CD14-positive monocyte (primary cell): ENCODE measurements at regions not wholly inside any gene's neighbourhood (a gene's known extent, or its start where the extent isn't known, plus 50 kb on each side); places are given as distances from the start of the nearest gene placed in this dataset.
A peak's percentile ranks its signal among the peaks of the same experiment; 100 is the strongest.

Source experiments
- DNase-seq, 3 donors: peaks; one replicate each; pipeline ENCODE4 v3.0.0-alpha.2; 2011 to 2022
- H2AFZ ChIP-seq: 2 replicates; pipeline ENCODE4 v1.6.0; 2012; ENCODE audit warnings: mild to moderate bottlenecking, low read depth, low read length, inconsistent platforms; ENCODE audit not compliant: insufficient read depth, poor library complexity, severe bottlenecking
- H3K27ac ChIP-seq, 2 donors: 1 replicate in 1 of 2; 2 replicates in 1 of 2; pipeline ENCODE4 v1.5.1; 2012 to 2013; ENCODE audit warnings: low read length in 2 of 2, control low read depth in 1 of 2, inconsistent platforms in 1 of 2, low read depth in 1 of 2, mild to moderate bottlenecking in 1 of 2
- H3K27me3 ChIP-seq, 2 donors: one replicate each; pipeline versions ENCODE4 v1.6.0 to v1.6.1; 2011 to 2013; ENCODE audit warnings: low read length in 2 of 2; ENCODE audit not compliant: control insufficient read depth in 2 of 2, insufficient read depth in 2 of 2
- H3K36me3 ChIP-seq, 2 donors: replicated peaks in 1 of 2; 1 replicate in 1 of 2; 2 replicates in 1 of 2; pipeline versions ENCODE4 v1.5.1 to v1.6.1; 2012 to 2013; ENCODE audit warnings: low read length in 2 of 2, control low read depth in 1 of 2, inconsistent platforms in 1 of 2, mild to moderate bottlenecking in 1 of 2; ENCODE audit not compliant: insufficient read depth in 2 of 2, control insufficient read depth in 1 of 2
- H3K4me1 ChIP-seq, 2 donors: 1 replicate in 1 of 2; 2 replicates in 1 of 2; pipeline versions ENCODE4 v1.5.1 to v1.6.1; 2012 to 2013; ENCODE audit warnings: low read length in 2 of 2, control low read depth in 1 of 2, inconsistent platforms in 1 of 2, mild to moderate bottlenecking in 1 of 2, moderate library complexity in 1 of 2; ENCODE audit not compliant: insufficient read depth in 2 of 2, control insufficient read depth in 1 of 2
- H3K4me2 ChIP-seq: replicated peaks from 2 replicates; pipeline ENCODE3; 2012; ENCODE audit warnings: low read length, moderate library complexity, mild to moderate bottlenecking; ENCODE audit not compliant: poor library complexity, severe bottlenecking; ENCODE audit errors: extremely low read depth
- H3K4me3 ChIP-seq, 3 experiments: fragments of 200-600 bp in 1 of 3; sonication (generic) in 1 of 3; replicated peaks in 1 of 3; 1 replicate in 2 of 3; 2 replicates in 1 of 3; pipeline ENCODE4 v1.5.1; 2011 to 2013; ENCODE audit warnings: low read length in 3 of 3, mild to moderate bottlenecking in 3 of 3, control low read depth in 2 of 3, low read depth in 2 of 3, inconsistent platforms in 1 of 3, moderate library complexity in 1 of 3
- H3K79me2 ChIP-seq: 2 replicates; pipeline ENCODE4 v1.6.0; 2012; ENCODE audit warnings: mild to moderate bottlenecking, control low read depth, inconsistent platforms, low read length, moderate library complexity; ENCODE audit not compliant: insufficient read depth
- H3K9ac ChIP-seq: 2 replicates; pipeline ENCODE4 v1.6.0; 2017; ENCODE audit warnings: low read length, mild to moderate bottlenecking; ENCODE audit not compliant: insufficient read depth, poor library complexity, severe bottlenecking
- H3K9me3 ChIP-seq, 2 donors: replicated peaks in 1 of 2; 1 replicate in 1 of 2; 2 replicates in 1 of 2; pipeline versions ENCODE4 v1.5.1 to v1.6.1; 2012 to 2013; ENCODE audit warnings: low read length in 2 of 2, control low read depth in 1 of 2; ENCODE audit not compliant: control insufficient read depth in 1 of 2, insufficient read depth in 1 of 2
- H4K20me1 ChIP-seq: 2 replicates; pipeline ENCODE4 v1.6.0; 2012; ENCODE audit warnings: mild to moderate bottlenecking, low read length, control low read depth, moderate library complexity; ENCODE audit not compliant: insufficient read depth
- H3K27ac Mint-ChIP-seq, 7 donors: one replicate each; pipeline ENCODE4 v1.8.0; 2020; ENCODE audit warnings: mild to moderate bottlenecking in 7 of 7, mixed read lengths in 7 of 7, moderate library complexity in 6 of 7, inconsistent platforms in 2 of 7
- H3K27me3 Mint-ChIP-seq, 3 donors: one replicate each; pipeline ENCODE4 v1.8.0; 2021 to 2022; ENCODE audit warnings: low read depth in 3 of 3, mild to moderate bottlenecking in 3 of 3, mixed read lengths in 3 of 3, moderate library complexity in 3 of 3, inconsistent platforms in 1 of 3
- H3K36me3 Mint-ChIP-seq, 2 donors: one replicate each; pipeline ENCODE4 v1.8.0; 2020; ENCODE audit warnings: mixed read lengths in 2 of 2, inconsistent platforms in 1 of 2, mild to moderate bottlenecking in 1 of 2
- H3K4me1 Mint-ChIP-seq: one replicate; pipeline ENCODE4 v1.8.0; 2020; ENCODE audit warnings: mild to moderate bottlenecking, mixed read lengths
- H3K4me3 Mint-ChIP-seq, 2 donors: one replicate each; pipeline ENCODE4 v1.8.0; 2020; ENCODE audit warnings: mild to moderate bottlenecking in 2 of 2, mixed read lengths in 2 of 2, moderate library complexity in 1 of 2
- H3K9me3 Mint-ChIP-seq, 7 donors: one replicate each; pipeline ENCODE4 v1.8.0; 2020 to 2022; ENCODE audit warnings: mixed read lengths in 7 of 7, mild to moderate bottlenecking in 6 of 7, moderate library complexity in 6 of 7, inconsistent platforms in 2 of 7
- CTCF ChIP-seq: fragments of 200-600 bp; IDR thresholded peaks from one replicate; pipeline ENCODE4 v1.8.0; 2022; ENCODE audit warnings: antibody characterized with exemption, mild to moderate bottlenecking
- WGBS: methylation state at CpG from one replicate; pipeline ENCODE4 v1.1.5; 2013; ENCODE audit warnings: missing lambda C conversion rate; ENCODE audit not compliant: insufficient coverage; 5-methylcytosine and 5-hydroxymethylcytosine counted together
- intact Hi-C, 2 donors: fragments of 100-400 bp; cut with micrococcal nuclease; formaldehyde crosslinking; loops; one replicate each; pipeline versions ENCODE4 v1.15.0 to v1.15.1; 2023

- Mint-ChIP-seq H3K27me3 (peaks cover 10 to 21% (median 21%) of the 10 kb centered on the region in 3 donors), H3K9me3 (peaks cover 0 to 5% (median 0%) of the 10 kb centered on the region in 7 donors), H3K4me3 (peak overlapping the region; percentile 91 to 97), H3K27ac (peak overlapping the region in 3 of 7 donors; percentile 36 to 90 (median 84)), H3K36me3 (no peaks in the 10 kb centered on the region), H3K4me1 (peaks cover 16% of the 10 kb centered on the region)
- no peak for TF ChIP-seq CTCF
- peak overlapping the region; percentile 80 for H2AFZ ChIP-seq
- peak overlapping the region; percentile 89 for H3K4me2 ChIP-seq
- peak overlapping the region; percentile 30 to 74 (median 33) for H3K4me3 ChIP-seq
- H3K36me3 ChIP-seq = no peaks in the 10 kb centered on the region
- peak overlapping the region; percentile 49 for H3K9ac ChIP-seq
- WGBS = 86% methylated on average over 15 of the region's 17 CpGs
- H3K27ac ChIP-seq = no peak overlapping the region
- no peaks in the 10 kb centered on the region for H3K79me2 ChIP-seq
- intact Hi-C loops = loop anchor here in 1 of 2 donors (10.0 kb wide), 2 partner anchors 49 to 111 kb away; partner anchors contain the start of gene SPRY1
- H4K20me1 ChIP-seq = no peaks in the 10 kb centered on the region
- H3K27me3 ChIP-seq = peaks cover 3 to 17% of the 10 kb centered on the region in 2 donors
- no peak for DNase-seq
- H3K4me1 ChIP-seq = peaks cover 9 to 14% of the 10 kb centered on the region in 2 donors
- no peaks in the 10 kb centered on the region for H3K9me3 ChIP-seq
Observed at GRCh38 chr4:123506011-123506695, 109.6 kb downstream of the SPRY1 start.

GRCh38 chr4:123507376-123507775, 110.8 kb downstream of the SPRY1 start:
- peaks cover 9 to 21% (median 19%) of the 10 kb centered on the region in 3 donors for H3K27me3 Mint-ChIP-seq
- H3K4me3 Mint-ChIP-seq = no peak overlapping the region
- peaks cover 0 to 5% (median 0%) of the 10 kb centered on the region in 7 donors for H3K9me3 Mint-ChIP-seq
- no peak overlapping the region for H3K27ac Mint-ChIP-seq
- no peak overlapping the region for H2AFZ ChIP-seq
- no peak for TF ChIP-seq CTCF
- no peak overlapping the region for H3K27ac ChIP-seq
- no peak overlapping the region for H3K4me2 ChIP-seq
- H3K9ac ChIP-seq = no peak overlapping the region
- H3K79me2 ChIP-seq = no peaks in the 10 kb centered on the region
- H3K4me3 ChIP-seq = no peak overlapping the region
- H3K4me1 ChIP-seq = peaks cover 9 to 14% of the 10 kb centered on the region in 2 donors
- H3K9me3 ChIP-seq = no peaks in the 10 kb centered on the region
- H3K36me3 ChIP-seq = no peaks in the 10 kb centered on the region
- H4K20me1 ChIP-seq = no peaks in the 10 kb centered on the region
- peaks cover 3 to 17% of the 10 kb centered on the region in 2 donors for H3K27me3 ChIP-seq
- peaks cover 16% of the 10 kb centered on the region for H3K4me1 Mint-ChIP-seq
- DNase-seq = no peak
- intact Hi-C loops = loop anchor here in 1 of 2 donors (10.0 kb wide), 2 partner anchors 47 to 113 kb away; partner anchors contain the start of gene SPRY1
- no peaks in the 10 kb centered on the region for H3K36me3 Mint-ChIP-seq
- 81% methylated on average over 2 of the region's 2 CpGs for WGBS
